ENCODE measurements at regions not wholly inside any gene's neighbourhood (a gene's known extent, or its start where the extent isn't known, plus 50 kb on each side); places are given as distances from the start of the nearest gene placed in this dataset.

GRCh38 chr5:131081913-131082488 is 83.1 kb downstream of the HINT1 start:
- FAIRE-seq, result no peak
- intact Hi-C loops (cut with DNase I), result no loop called here
- no peak for TF ChIP-seq CTCF (IDR thresholded peaks at IDR 0.05)
- Histone ChIP-seq H3K4me1 (no peaks in the 10 kb centered on the region), H3K27ac (no peak overlapping the region), H3K4me3 (no peak overlapping the region), H3K36me3 (no peaks in the 10 kb centered on the region), H3K27me3 (no peaks in the 10 kb centered on the region), H3K9me3 (no peaks in the 10 kb centered on the region)
- no peak for DNase-seq
- WGBS, 2 donors, result 66 to 83% methylated on average over 2 of the region's 2 CpGs
- ATAC-seq, result no peak

GRCh38 chr5:131081374-131081773 is 83.7 kb downstream of the HINT1 start:
- Histone ChIP-seq H3K27me3 (no peaks in the 10 kb centered on the region), H3K36me3 (no peaks in the 10 kb centered on the region), H3K4me3 (no peak overlapping the region), H3K27ac (no peak overlapping the region), H3K4me1 (no peaks in the 10 kb centered on the region), H3K9me3 (no peaks in the 10 kb centered on the region)
- FAIRE-seq (no peak), DNase-seq (no peak), ATAC-seq (no peak)
- intact Hi-C loops (cut with DNase I), result no loop called here
- WGBS, 2 donors, result 57 to 72% methylated on average over 3 of the region's 3 CpGs
- no peak for TF ChIP-seq CTCF (IDR thresholded peaks at IDR 0.05)

- FAIRE-seq, result no peak
Measured at GRCh38 chr5:131079232-131079631, 85.8 kb downstream of the HINT1 start.

GRCh38 chr5:131068893-131069643 is 96.0 kb downstream of the HINT1 start:
- H3K4me1 ChIP-seq, result no peaks in the 10 kb centered on the region
- H3K36me3 ChIP-seq, result no peaks in the 10 kb centered on the region
- H3K27me3 ChIP-seq, result no peaks in the 10 kb centered on the region
- no peaks in the 10 kb centered on the region for H3K9me3 ChIP-seq
- FAIRE-seq, result no peak
- no peak for DNase-seq
- TF ChIP-seq CTCF (IDR thresholded peaks at IDR 0.05), result no peak
- H3K4me3 ChIP-seq, result no peak overlapping the region
- ATAC-seq, result no peak
- no peak overlapping the region for H3K27ac ChIP-seq
- 53 to 54% methylated on average over 2 of the region's 2 CpGs for WGBS, 2 donors
- intact Hi-C loops (cut with DNase I), result no loop called here

More at GRCh38 chr5:131079232-131079631, 85.8 kb downstream of the HINT1 start:
- H3K9me3 ChIP-seq, result no peaks in the 10 kb centered on the region
- no peaks in the 10 kb centered on the region for H3K27me3 ChIP-seq
- intact Hi-C loops (cut with DNase I), result no loop called here
- DNase-seq (no peak), ATAC-seq (no peak)
- TF ChIP-seq CTCF (IDR thresholded peaks at IDR 0.05), result no peak
- H3K4me1 ChIP-seq, result no peaks in the 10 kb centered on the region
- 43 to 44% methylated on average over 2 of the region's 2 CpGs for WGBS, 2 donors
- H3K27ac ChIP-seq, result no peak overlapping the region
- no peak overlapping the region for H3K4me3 ChIP-seq
- H3K36me3 ChIP-seq, result no peaks in the 10 kb centered on the region

- Histone ChIP-seq H3K27ac (no peak overlapping the region), H3K36me3 (no peaks in the 10 kb centered on the region), H3K9me3 (no peaks in the 10 kb centered on the region), H3K4me1 (no peaks in the 10 kb centered on the region), H3K27me3 (no peaks in the 10 kb centered on the region), H3K4me3 (no peak overlapping the region)
- no peak for ATAC-seq
- FAIRE-seq, result no peak
- intact Hi-C loops (cut with DNase I), result no loop called here
- DNase-seq, result no peak
- WGBS, 2 donors, result 88 to 90% methylated on average over 3 of the region's 3 CpGs
- no peak for TF ChIP-seq CTCF (IDR thresholded peaks at IDR 0.05)
Measured at GRCh38 chr5:131068076-131068475, 97.0 kb downstream of the HINT1 start.

Measured in pancreas (tissue), 10 donors.